Astrocyte of the cerebellum (primary cell): ENCODE measurements at regions not wholly inside any gene's neighbourhood (a gene's known extent, or its start where the extent isn't known, plus 50 kb on each side); places are given as distances from the start of the nearest gene placed in this dataset.

ENCODE experiments used
- DNase-seq: peaks from one replicate; pipeline ENCODE4 v3.0.0-alpha.2; 2011; ENCODE audit warnings: low read depth
- H3K4me3 ChIP-seq: 2 replicates; pipeline ENCODE4 v1.5.1; 2011; ENCODE audit warnings: mild to moderate bottlenecking, low read depth, low read length, moderate library complexity
- in situ Hi-C: cut with HindIII; loops from 2 replicates; pipeline ENCODE4 v1.10.0; 2017; ENCODE audit warnings: low sequenced_read_pairs
- TF ChIP-seq, protein P1 (sequence below): IDR thresholded peaks from 2 replicates; pipeline ENCODE4 v1.5.1; 2012; ENCODE audit warnings: low read length, low read depth, moderate library complexity, mild to moderate bottlenecking; ENCODE audit errors: missing control alignments

GRCh38 chr15:62616746-62617145, 425.8 kb upstream of the TPM1 start:
- H3K4me3 ChIP-seq: no peak overlapping the region
- no peak for DNase-seq
- in situ Hi-C loops: no loop called here
- TF ChIP-seq, protein P1, sequence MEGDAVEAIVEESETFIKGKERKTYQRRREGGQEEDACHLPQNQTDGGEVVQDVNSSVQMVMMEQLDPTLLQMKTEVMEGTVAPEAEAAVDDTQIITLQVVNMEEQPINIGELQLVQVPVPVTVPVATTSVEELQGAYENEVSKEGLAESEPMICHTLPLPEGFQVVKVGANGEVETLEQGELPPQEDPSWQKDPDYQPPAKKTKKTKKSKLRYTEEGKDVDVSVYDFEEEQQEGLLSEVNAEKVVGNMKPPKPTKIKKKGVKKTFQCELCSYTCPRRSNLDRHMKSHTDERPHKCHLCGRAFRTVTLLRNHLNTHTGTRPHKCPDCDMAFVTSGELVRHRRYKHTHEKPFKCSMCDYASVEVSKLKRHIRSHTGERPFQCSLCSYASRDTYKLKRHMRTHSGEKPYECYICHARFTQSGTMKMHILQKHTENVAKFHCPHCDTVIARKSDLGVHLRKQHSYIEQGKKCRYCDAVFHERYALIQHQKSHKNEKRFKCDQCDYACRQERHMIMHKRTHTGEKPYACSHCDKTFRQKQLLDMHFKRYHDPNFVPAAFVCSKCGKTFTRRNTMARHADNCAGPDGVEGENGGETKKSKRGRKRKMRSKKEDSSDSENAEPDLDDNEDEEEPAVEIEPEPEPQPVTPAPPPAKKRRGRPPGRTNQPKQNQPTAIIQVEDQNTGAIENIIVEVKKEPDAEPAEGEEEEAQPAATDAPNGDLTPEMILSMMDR: no peak

- in situ Hi-C loops: no loop called here
- no peak overlapping the region for H3K4me3 ChIP-seq
- DNase-seq: no peak
- TF ChIP-seq, protein P1: no peak
Observed at GRCh38 chr15:62617741-62618140, 424.8 kb upstream of the TPM1 start.

DNA sequence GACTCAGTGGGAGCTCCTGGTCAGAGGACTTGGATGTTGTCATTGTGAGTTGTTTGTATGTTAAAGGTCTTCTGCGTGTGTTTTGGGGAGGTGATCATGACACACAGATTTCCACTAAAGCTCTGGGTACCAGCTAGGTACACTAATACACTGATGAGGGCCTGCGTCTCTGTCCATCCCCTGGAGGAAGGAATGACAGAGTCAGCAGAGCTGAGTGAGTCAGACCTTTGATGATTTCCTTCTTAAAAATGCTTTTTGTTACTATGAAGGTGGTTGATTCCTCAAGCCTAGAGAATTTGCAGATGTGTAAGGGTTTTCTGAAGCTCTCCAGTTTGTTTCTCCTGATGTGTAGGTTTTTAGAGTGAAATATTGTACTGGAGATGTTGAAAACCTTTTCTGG, 424.1 kb upstream of the TPM1 start:
- in situ Hi-C loops: no loop called here
- TF ChIP-seq, protein P1: peak; percentile 64
- DNase-seq: peak; percentile 64
- H3K4me3 ChIP-seq: no peak overlapping the region

DNA sequence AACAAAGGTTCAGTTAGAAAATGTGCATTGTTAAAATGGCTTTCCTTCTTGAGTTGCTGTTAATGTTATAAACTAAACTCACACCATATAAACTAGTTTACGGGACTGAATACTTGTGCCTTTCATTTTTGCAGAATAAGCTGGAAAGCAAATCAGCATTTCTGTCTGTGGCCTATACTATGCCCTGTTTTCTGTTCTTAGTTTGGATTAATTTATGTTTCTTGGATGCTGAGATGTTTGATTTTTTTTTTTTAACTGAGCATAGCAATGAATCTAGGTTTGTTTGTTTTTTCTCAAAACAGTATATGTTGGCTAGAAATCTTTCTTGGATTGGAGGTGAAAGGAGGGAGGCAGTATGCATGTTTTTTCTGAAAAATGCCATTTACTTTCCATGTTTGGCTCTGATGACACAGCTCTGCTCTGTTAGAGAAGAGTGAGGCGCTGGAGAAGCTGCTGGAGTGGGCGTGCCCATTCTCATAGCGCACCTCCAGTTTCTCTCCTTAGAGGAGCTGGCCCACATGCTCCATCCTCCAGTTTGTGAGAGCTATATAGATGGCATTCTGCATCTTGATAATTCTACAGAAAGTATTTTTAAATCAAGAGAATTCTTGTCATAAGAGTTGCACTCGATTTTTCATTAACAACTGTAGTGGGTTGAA, 423.6 kb upstream of the TPM1 start:
- in situ Hi-C loops: no loop called here
- DNase-seq: no peak
- TF ChIP-seq, protein P1: no peak
- H3K4me3 ChIP-seq: no peak overlapping the region

- H3K4me3 ChIP-seq: no peak overlapping the region
- in situ Hi-C loops: no loop called here
- TF ChIP-seq, protein P1: no peak
- DNase-seq: no peak
Observed at GRCh38 chr15:62619526-62619925, 423.0 kb upstream of the TPM1 start.

DNA sequence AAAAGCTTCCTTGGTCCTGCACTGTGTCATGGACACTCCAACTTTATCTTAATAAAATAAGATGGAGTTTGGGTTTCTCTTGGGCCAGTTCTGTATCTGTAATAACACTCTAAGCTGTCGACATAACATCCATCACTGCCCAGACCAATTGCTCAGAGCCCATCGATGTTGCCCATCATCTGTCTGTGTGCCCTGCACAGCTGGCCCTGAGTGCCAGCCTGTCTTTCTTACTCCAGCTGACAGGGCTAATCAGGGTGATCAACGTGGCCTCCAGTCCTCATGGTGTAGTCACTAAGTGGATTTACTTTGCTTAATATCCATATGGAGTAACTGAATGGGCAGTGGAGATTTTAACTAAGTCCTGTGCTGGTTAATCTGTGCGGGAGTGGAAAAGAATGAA, 419.8 kb upstream of the TPM1 start:
- in situ Hi-C loops: no loop called here
- H3K4me3 ChIP-seq: no peak overlapping the region
- DNase-seq: no peak
- TF ChIP-seq, protein P1: no peak
